Mesendoderm (in vitro differentiated cells): ENCODE measurements at regions not wholly inside any gene's neighbourhood (a gene's known extent, or its start where the extent isn't known, plus 50 kb on each side); places are given as distances from the start of the nearest gene placed in this dataset.

ENCODE experiments used
- DNase-seq: peaks from one replicate; pipeline ENCODE4 v3.0.0; 2013
- H2AK5ac ChIP-seq: 2 replicates; pipeline ENCODE4 v1.6.1; 2013; ENCODE audit warnings: low read length, inconsistent platforms
- H2BK120ac ChIP-seq: 2 replicates; pipeline ENCODE4 v1.6.1; 2013; ENCODE audit warnings: low read depth, mild to moderate bottlenecking, low read length, moderate library complexity, mixed read lengths
- H2BK15ac ChIP-seq: replicated peaks from 2 replicates; pipeline ENCODE4 v1.6.1; 2013; ENCODE audit warnings: low read depth, mild to moderate bottlenecking, moderate library complexity
- H2BK5ac ChIP-seq: 2 replicates; pipeline ENCODE4 v1.6.1; 2013; ENCODE audit warnings: low read length, inconsistent platforms
- H3K18ac ChIP-seq: 2 replicates; pipeline ENCODE4 v1.6.1; 2013; ENCODE audit warnings: mild to moderate bottlenecking, low read length, mixed read lengths
- H3K23ac ChIP-seq: one replicate; pipeline ENCODE4 v1.6.1; 2013; ENCODE audit warnings: low read length
- H3K27ac ChIP-seq: 2 replicates; pipeline ENCODE4 v1.5.1; 2013; ENCODE audit warnings: low read depth, mild to moderate bottlenecking, inconsistent platforms, low read length, moderate library complexity
- H3K27me3 ChIP-seq: 2 replicates; pipeline ENCODE4 v1.6.1; 2013; ENCODE audit warnings: low read length, control low read depth, mild to moderate bottlenecking, inconsistent platforms; ENCODE audit not compliant: insufficient read depth, poor library complexity
- H3K36me3 ChIP-seq: 2 replicates; pipeline ENCODE4 v1.6.1; 2013; ENCODE audit warnings: low read length, inconsistent platforms; ENCODE audit not compliant: control insufficient read depth, insufficient read depth
- H3K4ac ChIP-seq: one replicate; pipeline ENCODE4 v1.6.1; 2013; ENCODE audit warnings: low read depth, mild to moderate bottlenecking, low read length, moderate library complexity
- H3K4me1 ChIP-seq: 2 replicates; pipeline ENCODE4 v1.6.1; 2013; ENCODE audit warnings: low read depth, low read length, inconsistent platforms; ENCODE audit not compliant: control insufficient read depth
- H3K4me2 ChIP-seq: 2 replicates; pipeline ENCODE4 v1.6.1; 2013; ENCODE audit warnings: low read length
- H3K4me3 ChIP-seq: 2 replicates; pipeline ENCODE4 v1.5.1; 2013; ENCODE audit warnings: mild to moderate bottlenecking, low read length
- H3K56ac ChIP-seq: one replicate; pipeline ENCODE4 v1.6.1; 2013; ENCODE audit warnings: low read length
- H3K79me1 ChIP-seq: 2 replicates; pipeline ENCODE4 v1.6.1; 2013; ENCODE audit warnings: low read length, inconsistent platforms
- H3K79me2 ChIP-seq: 2 replicates; pipeline ENCODE4 v1.6.1; 2013; ENCODE audit warnings: mild to moderate bottlenecking, low read length; ENCODE audit not compliant: control insufficient read depth, insufficient read depth
- H3K9ac ChIP-seq: 2 replicates; pipeline ENCODE4 v1.6.1; 2013; ENCODE audit warnings: low read length, inconsistent platforms
- H4K5ac ChIP-seq: one replicate; pipeline ENCODE4 v1.6.1; 2013; ENCODE audit warnings: low read length
- H4K8ac ChIP-seq: one replicate; pipeline ENCODE4 v1.6.1; 2013; ENCODE audit warnings: low read depth, mild to moderate bottlenecking, control low read depth, low read length, moderate library complexity
- WGBS: extraction: QIAGEN DNeasy Blood & Tissue Kit; methylation state at CpG from one replicate; pipeline ENCODE4 v1.1.7; 2013; ENCODE audit warnings: low lambda C conversion rate, missing lambda C conversion rate; ENCODE audit not compliant: insufficient coverage; ENCODE audit errors: extremely low coverage; 5-methylcytosine and 5-hydroxymethylcytosine counted together

- H2BK15ac ChIP-seq: no peak overlapping the region
- no peak overlapping the region for H3K23ac ChIP-seq
- H3K4me1 ChIP-seq: peaks cover 8% of the 10 kb centered on the region
- H4K5ac ChIP-seq: no peak overlapping the region
- no peak overlapping the region for H3K4me3 ChIP-seq
- H3K9ac ChIP-seq: no peak overlapping the region
- no peak overlapping the region for H3K4ac ChIP-seq
- no peaks in the 10 kb centered on the region for H3K36me3 ChIP-seq
- H3K27me3 ChIP-seq: no peaks in the 10 kb centered on the region
- no peak overlapping the region for H2BK5ac ChIP-seq
- H3K79me2 ChIP-seq: no peaks in the 10 kb centered on the region
- H2AK5ac ChIP-seq: no peak overlapping the region
- H3K56ac ChIP-seq: no peak overlapping the region
- no peak for DNase-seq
- no peak overlapping the region for H2BK120ac ChIP-seq
- H3K4me2 ChIP-seq: no peak overlapping the region
- WGBS: no CpG with 5 or more reads among the region's 1 CpG
- H4K8ac ChIP-seq: no peak overlapping the region
- no peaks in the 10 kb centered on the region for H3K79me1 ChIP-seq
- H3K18ac ChIP-seq: no peak overlapping the region
- no peak overlapping the region for H3K27ac ChIP-seq
Observed at GRCh38 chr6:126805861-126806260, 312.6 kb upstream of the RSPO3 start.

GRCh38 chr6:126807876-126808275 lies 310.6 kb upstream of the RSPO3 start:
- no CpG with 5 or more reads among the region's 1 CpG for WGBS
- Histone ChIP-seq H3K9ac (no peak overlapping the region), H3K27ac (no peak overlapping the region), H3K27me3 (no peaks in the 10 kb centered on the region), H2BK5ac (no peak overlapping the region), H2AK5ac (no peak overlapping the region), H3K79me1 (no peaks in the 10 kb centered on the region), H3K23ac (no peak overlapping the region), H2BK120ac (no peak overlapping the region), H3K4me3 (no peak overlapping the region), H3K4me2 (no peak overlapping the region), H3K18ac (no peak overlapping the region), H4K8ac (no peak overlapping the region), H3K36me3 (no peaks in the 10 kb centered on the region), H3K56ac (no peak overlapping the region), H4K5ac (no peak overlapping the region), H3K4ac (no peak overlapping the region), H2BK15ac (no peak overlapping the region), H3K79me2 (no peaks in the 10 kb centered on the region), H3K4me1 (peaks cover 8% of the 10 kb centered on the region)
- no peak for DNase-seq

- no peaks in the 10 kb centered on the region for H3K27me3 ChIP-seq
Observed at GRCh38 chr6:126811321-126811720, 307.1 kb upstream of the RSPO3 start.

GRCh38 chr6:126812010-126812409 lies 306.5 kb upstream of the RSPO3 start:
- no peak overlapping the region for H4K8ac ChIP-seq
- H3K4ac ChIP-seq: no peak overlapping the region
- H3K79me1 ChIP-seq: no peaks in the 10 kb centered on the region
- H2BK5ac ChIP-seq: no peak overlapping the region
- no peaks in the 10 kb centered on the region for H3K36me3 ChIP-seq
- H2AK5ac ChIP-seq: no peak overlapping the region
- H3K9ac ChIP-seq: no peak overlapping the region
- WGBS: no CpG with 5 or more reads among the region's 3 CpGs
- H3K56ac ChIP-seq: no peak overlapping the region
- no peak overlapping the region for H2BK120ac ChIP-seq
- no peak overlapping the region for H3K4me2 ChIP-seq
- peaks cover 3% of the 10 kb centered on the region for H3K4me1 ChIP-seq
- H3K27ac ChIP-seq: no peak overlapping the region
- H3K23ac ChIP-seq: no peak overlapping the region
- H3K79me2 ChIP-seq: no peaks in the 10 kb centered on the region
- no peak overlapping the region for H3K4me3 ChIP-seq
- H3K18ac ChIP-seq: no peak overlapping the region
- H3K27me3 ChIP-seq: no peaks in the 10 kb centered on the region
- H2BK15ac ChIP-seq: no peak overlapping the region
- H4K5ac ChIP-seq: no peak overlapping the region
- no peak for DNase-seq

More at GRCh38 chr6:126811321-126811720, 307.1 kb upstream of the RSPO3 start:
- Histone ChIP-seq H3K79me2 (no peaks in the 10 kb centered on the region), H3K9ac (no peak overlapping the region), H3K4me2 (no peak overlapping the region), H3K4ac (no peak overlapping the region), H3K79me1 (no peaks in the 10 kb centered on the region), H3K4me1 (peaks cover 3% of the 10 kb centered on the region), H3K36me3 (no peaks in the 10 kb centered on the region), H2BK5ac (no peak overlapping the region), H3K23ac (no peak overlapping the region), H3K4me3 (no peak overlapping the region), H2AK5ac (no peak overlapping the region), H4K8ac (no peak overlapping the region), H3K18ac (no peak overlapping the region), H3K27ac (no peak overlapping the region), H2BK15ac (no peak overlapping the region), H4K5ac (no peak overlapping the region), H3K56ac (no peak overlapping the region), H2BK120ac (no peak overlapping the region)
- no peak for DNase-seq
- no CpG with 5 or more reads among the region's 3 CpGs for WGBS

GRCh38 chr6:126812651-126813050 lies 305.8 kb upstream of the RSPO3 start:
- Histone ChIP-seq H2BK15ac (no peak overlapping the region), H4K8ac (no peak overlapping the region), H3K4me1 (peaks cover 3% of the 10 kb centered on the region), H3K79me2 (no peaks in the 10 kb centered on the region), H3K18ac (no peak overlapping the region), H2AK5ac (no peak overlapping the region), H3K4me3 (no peak overlapping the region), H2BK120ac (no peak overlapping the region), H3K56ac (no peak overlapping the region), H3K4ac (no peak overlapping the region), H3K36me3 (no peaks in the 10 kb centered on the region), H3K27ac (no peak overlapping the region), H3K23ac (no peak overlapping the region), H3K4me2 (no peak overlapping the region), H4K5ac (no peak overlapping the region), H3K27me3 (no peaks in the 10 kb centered on the region), H3K9ac (no peak overlapping the region), H3K79me1 (no peaks in the 10 kb centered on the region), H2BK5ac (no peak overlapping the region)
- no CpG with 5 or more reads among the region's 1 CpG for WGBS
- peak; percentile 50 for DNase-seq

GRCh38 chr6:126820634-126821033 lies 297.8 kb upstream of the RSPO3 start:
- Histone ChIP-seq H3K4me2 (no peak overlapping the region), H2BK15ac (no peak overlapping the region)
- WGBS: no CpG with 5 or more reads among the region's 3 CpGs

More at GRCh38 chr6:126820634-126821033, 297.8 kb upstream of the RSPO3 start:
- Histone ChIP-seq H3K36me3 (no peaks in the 10 kb centered on the region), H3K9ac (no peak overlapping the region), H2BK120ac (no peak overlapping the region), H3K27me3 (no peaks in the 10 kb centered on the region), H3K79me1 (no peaks in the 10 kb centered on the region), H2AK5ac (no peak overlapping the region), H2BK5ac (no peak overlapping the region), H4K5ac (no peak overlapping the region), H3K4me3 (no peak overlapping the region), H3K18ac (no peak overlapping the region), H3K27ac (no peak overlapping the region), H3K4ac (no peak overlapping the region), H3K4me1 (peaks cover 2% of the 10 kb centered on the region), H3K79me2 (no peaks in the 10 kb centered on the region), H4K8ac (no peak overlapping the region), H3K23ac (no peak overlapping the region), H3K56ac (no peak overlapping the region)
- no peak for DNase-seq
